HL-60 (cell line): ENCODE measurements at regions not wholly inside any gene's neighbourhood (a gene's known extent, or its start where the extent isn't known, plus 50 kb on each side); places are given as distances from the start of the nearest gene placed in this dataset.
"Not testable (repeated sequence)": the region's sequence is repeated elsewhere in the genome, so short reads cannot be mapped to it uniquely, and the experiment has no call there.

Source experiments
- DNase-seq, 2 experiments: peaks; one replicate each; pipeline ENCODE4 v3.0.0-alpha.2; 2010 to 2020; ENCODE audit warnings: low read depth in 1 of 2, low spot score in 1 of 2
- H3K27ac ChIP-seq: fragments of 250-450 bp; sonication (Bioruptor Pico); replicated peaks from 2 replicates; pipeline ENCODE4 v1.5.1; 2020; ENCODE audit warnings: mild to moderate bottlenecking, moderate library complexity
- H3K27me3 ChIP-seq: fragments of 250-450 bp; sonication (Bioruptor Pico); 2 replicates; pipeline ENCODE4 v1.5.1; 2021; ENCODE audit warnings: mild to moderate bottlenecking, moderate library complexity; ENCODE audit not compliant: insufficient read depth, poor library complexity, severe bottlenecking
- H3K4me3 ChIP-seq: replicated peaks from 2 replicates; pipeline ENCODE4 v1.5.1; 2011; ENCODE audit warnings: mild to moderate bottlenecking, control low read depth, low read length; ENCODE audit not compliant: insufficient read depth
- GABPA ChIP-seq: IDR thresholded peaks from 2 replicates; pipeline ENCODE4 v1.6.1; 2012; ENCODE audit warnings: low read depth
- POLR2AphosphoS5 ChIP-seq: IDR thresholded peaks from 2 replicates; pipeline ENCODE4 v1.6.1; 2012; ENCODE audit warnings: low read depth
- SPI1 ChIP-seq: IDR thresholded peaks from 2 replicates; pipeline ENCODE4 v1.6.1; 2012; ENCODE audit warnings: low read depth, mild to moderate bottlenecking, borderline replicate concordance
- TF ChIP-seq, protein P1 (sequence below): IDR thresholded peaks from 2 replicates; pipeline ENCODE4 v1.6.1; 2012; ENCODE audit warnings: low read depth; ENCODE audit not compliant: insufficient replicate concordance
- TF ChIP-seq, protein P2 (sequence below): IDR thresholded peaks from one replicate; pipeline ENCODE4 v1.5.1; 2011; ENCODE audit warnings: low read length, control low read depth, inconsistent platforms; ENCODE audit not compliant: insufficient read depth

DNA sequence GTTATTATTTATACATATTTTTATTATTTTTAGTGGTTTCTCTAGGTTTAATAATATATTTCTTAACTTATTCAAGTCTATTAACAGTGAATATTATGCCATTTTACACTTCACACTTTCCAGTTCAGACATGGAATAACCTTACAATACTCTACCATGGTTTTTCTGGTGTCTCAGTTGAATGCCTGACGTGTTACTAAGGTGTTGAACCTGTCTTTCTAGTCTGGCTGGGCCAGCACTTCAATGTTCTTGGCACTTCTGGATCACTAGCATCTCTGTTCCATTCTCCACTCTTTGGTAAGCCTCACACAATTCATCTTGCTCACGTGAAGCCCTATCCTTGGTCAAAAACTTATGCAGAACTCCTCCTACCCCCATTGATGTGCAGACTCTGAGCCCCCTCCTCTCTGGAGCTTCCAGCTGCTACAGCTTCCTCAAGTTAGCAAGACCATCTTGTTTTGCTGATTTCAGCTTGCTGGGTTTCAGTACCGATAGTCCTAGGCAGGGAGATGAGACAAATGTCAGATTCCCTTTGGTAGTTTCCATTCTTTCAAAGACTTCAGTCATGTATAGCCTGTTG is 243.1 kb downstream of the FBXO4 start:
- no peak overlapping the region for H3K4me3 ChIP-seq
- DNase-seq = no peak
- no peaks in the 10 kb centered on the region for H3K27me3 ChIP-seq
- no peak for TF ChIP-seq GABPA
- no peak for TF ChIP-seq SPI1
- TF ChIP-seq POLR2AphosphoS5 = no peak
- no peak overlapping the region for H3K27ac ChIP-seq

- H3K27ac ChIP-seq, H3K27me3 ChIP-seq, H3K4me3 ChIP-seq, DNase-seq: not testable (repeated sequence)
Observed at GRCh38 chr5:42176118-42176517, 247.1 kb upstream of the GHR start.

DNA sequence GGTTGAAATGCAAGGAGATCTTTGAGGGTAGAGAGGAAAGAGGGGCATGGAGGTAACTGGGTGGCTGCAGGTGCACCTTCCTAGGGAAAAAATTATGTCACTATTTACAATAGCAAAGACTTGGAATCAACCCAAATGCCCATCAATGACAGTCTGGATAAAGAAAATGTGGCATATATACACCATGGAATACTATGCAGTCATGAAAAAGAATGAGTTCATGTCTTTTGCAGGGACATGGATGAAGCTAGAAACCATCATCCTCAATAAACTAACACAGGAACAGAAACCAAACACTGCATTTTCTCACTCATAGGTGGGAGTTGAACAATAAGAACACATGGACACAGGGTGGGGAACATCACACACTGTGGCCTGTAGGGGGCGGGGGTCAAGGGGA is 243.4 kb upstream of the GHR start:
- not testable (repeated sequence) for H3K27me3 ChIP-seq, H3K4me3 ChIP-seq, H3K27ac ChIP-seq, DNase-seq

- no peak overlapping the region for H3K27ac ChIP-seq
- no peaks in the 10 kb centered on the region for H3K27me3 ChIP-seq
- no peak overlapping the region for H3K4me3 ChIP-seq
- TF ChIP-seq, protein P1, sequence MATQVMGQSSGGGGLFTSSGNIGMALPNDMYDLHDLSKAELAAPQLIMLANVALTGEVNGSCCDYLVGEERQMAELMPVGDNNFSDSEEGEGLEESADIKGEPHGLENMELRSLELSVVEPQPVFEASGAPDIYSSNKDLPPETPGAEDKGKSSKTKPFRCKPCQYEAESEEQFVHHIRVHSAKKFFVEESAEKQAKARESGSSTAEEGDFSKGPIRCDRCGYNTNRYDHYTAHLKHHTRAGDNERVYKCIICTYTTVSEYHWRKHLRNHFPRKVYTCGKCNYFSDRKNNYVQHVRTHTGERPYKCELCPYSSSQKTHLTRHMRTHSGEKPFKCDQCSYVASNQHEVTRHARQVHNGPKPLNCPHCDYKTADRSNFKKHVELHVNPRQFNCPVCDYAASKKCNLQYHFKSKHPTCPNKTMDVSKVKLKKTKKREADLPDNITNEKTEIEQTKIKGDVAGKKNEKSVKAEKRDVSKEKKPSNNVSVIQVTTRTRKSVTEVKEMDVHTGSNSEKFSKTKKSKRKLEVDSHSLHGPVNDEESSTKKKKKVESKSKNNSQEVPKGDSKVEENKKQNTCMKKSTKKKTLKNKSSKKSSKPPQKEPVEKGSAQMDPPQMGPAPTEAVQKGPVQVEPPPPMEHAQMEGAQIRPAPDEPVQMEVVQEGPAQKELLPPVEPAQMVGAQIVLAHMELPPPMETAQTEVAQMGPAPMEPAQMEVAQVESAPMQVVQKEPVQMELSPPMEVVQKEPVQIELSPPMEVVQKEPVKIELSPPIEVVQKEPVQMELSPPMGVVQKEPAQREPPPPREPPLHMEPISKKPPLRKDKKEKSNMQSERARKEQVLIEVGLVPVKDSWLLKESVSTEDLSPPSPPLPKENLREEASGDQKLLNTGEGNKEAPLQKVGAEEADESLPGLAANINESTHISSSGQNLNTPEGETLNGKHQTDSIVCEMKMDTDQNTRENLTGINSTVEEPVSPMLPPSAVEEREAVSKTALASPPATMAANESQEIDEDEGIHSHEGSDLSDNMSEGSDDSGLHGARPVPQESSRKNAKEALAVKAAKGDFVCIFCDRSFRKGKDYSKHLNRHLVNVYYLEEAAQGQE = no peak
- TF ChIP-seq, protein P2, sequence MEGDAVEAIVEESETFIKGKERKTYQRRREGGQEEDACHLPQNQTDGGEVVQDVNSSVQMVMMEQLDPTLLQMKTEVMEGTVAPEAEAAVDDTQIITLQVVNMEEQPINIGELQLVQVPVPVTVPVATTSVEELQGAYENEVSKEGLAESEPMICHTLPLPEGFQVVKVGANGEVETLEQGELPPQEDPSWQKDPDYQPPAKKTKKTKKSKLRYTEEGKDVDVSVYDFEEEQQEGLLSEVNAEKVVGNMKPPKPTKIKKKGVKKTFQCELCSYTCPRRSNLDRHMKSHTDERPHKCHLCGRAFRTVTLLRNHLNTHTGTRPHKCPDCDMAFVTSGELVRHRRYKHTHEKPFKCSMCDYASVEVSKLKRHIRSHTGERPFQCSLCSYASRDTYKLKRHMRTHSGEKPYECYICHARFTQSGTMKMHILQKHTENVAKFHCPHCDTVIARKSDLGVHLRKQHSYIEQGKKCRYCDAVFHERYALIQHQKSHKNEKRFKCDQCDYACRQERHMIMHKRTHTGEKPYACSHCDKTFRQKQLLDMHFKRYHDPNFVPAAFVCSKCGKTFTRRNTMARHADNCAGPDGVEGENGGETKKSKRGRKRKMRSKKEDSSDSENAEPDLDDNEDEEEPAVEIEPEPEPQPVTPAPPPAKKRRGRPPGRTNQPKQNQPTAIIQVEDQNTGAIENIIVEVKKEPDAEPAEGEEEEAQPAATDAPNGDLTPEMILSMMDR = no peak
- DNase-seq = no peak
Observed at GRCh38 chr5:42216904-42217303, 206.3 kb upstream of the GHR start.

DNA sequence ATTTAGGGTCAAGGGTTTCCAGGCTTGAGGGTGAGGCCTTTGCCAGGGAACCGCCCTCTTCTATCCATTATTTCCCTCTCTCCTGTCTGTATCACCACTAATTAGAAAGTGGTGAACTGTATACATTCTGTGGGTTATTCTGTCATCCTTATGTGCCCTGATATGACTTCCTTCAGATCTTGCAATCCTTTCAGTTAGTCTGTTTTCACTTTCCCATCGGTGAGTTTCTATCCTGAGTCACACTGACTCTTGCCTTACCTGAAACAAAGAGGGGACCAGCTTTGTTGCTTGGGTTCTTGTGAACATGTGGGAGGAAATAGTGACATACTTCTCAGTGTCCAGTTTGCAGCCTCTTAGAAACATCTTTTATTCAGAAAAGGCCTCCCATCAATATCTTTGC is 205.4 kb upstream of the GHR start:
- no peak for TF ChIP-seq POLR2AphosphoS5
- no peak for TF ChIP-seq GABPA
- TF ChIP-seq, protein P1 = no peak
- TF ChIP-seq SPI1 = no peak
- TF ChIP-seq, protein P2 = no peak

More for the DNA sequence above, 205.4 kb upstream of the GHR start:
- Histone ChIP-seq H3K4me3 (no peak overlapping the region), H3K27ac (no peak overlapping the region), H3K27me3 (no peaks in the 10 kb centered on the region)
- no peak for DNase-seq
